GM12892 (cell line): ENCODE measurements at regions not wholly inside any gene's neighbourhood (a gene's known extent, or its start where the extent isn't known, plus 50 kb on each side); places are given as distances from the start of the nearest gene placed in this dataset.

Source experiments
- DNase-seq: peaks from one replicate; pipeline ENCODE4 v3.0.0; 2011; ENCODE audit not compliant: insufficient read length
- FAIRE-seq: peaks from 2 replicates; lab custom pipeline; 2011; peaks lifted over from hg19 to GRCh38; lab: Jason Lieb, UNC
- POLR2A ChIP-seq: IDR thresholded peaks from 2 replicates; pipeline ENCODE4 v1.6.1; 2011; ENCODE audit warnings: low read depth, low read length, control low read depth
- POLR2AphosphoS5 ChIP-seq: IDR thresholded peaks from 2 replicates; pipeline ENCODE4 v1.6.1; 2011; ENCODE audit warnings: low read depth, low read length, control low read depth
- TAF1 ChIP-seq: IDR thresholded peaks from 2 replicates; pipeline ENCODE4 v1.6.1; 2011; ENCODE audit warnings: low read depth, mild to moderate bottlenecking, control low read depth, low read length, borderline replicate concordance

GRCh38 chr9:16103620-16104397, 551.0 kb downstream of the CCDC171 start:
- no peak for TF ChIP-seq POLR2A
- DNase-seq = no peak
- FAIRE-seq = no peak

- FAIRE-seq (no peak), DNase-seq (no peak)
- TF ChIP-seq POLR2A (no peak), POLR2AphosphoS5 (no peak), TAF1 (no peak)
Observed at GRCh38 chr9:16105168-16106020, 552.6 kb downstream of the CCDC171 start.

GRCh38 chr9:16106021-16106571, 553.3 kb downstream of the CCDC171 start:
- TF ChIP-seq POLR2AphosphoS5 (no peak), TAF1 (no peak), POLR2A (no peak)
- no peak for DNase-seq
- FAIRE-seq = no peak

GRCh38 chr9:16112116-16112515, 559.3 kb downstream of the CCDC171 start:
- FAIRE-seq (no peak), DNase-seq (no peak)
- TF ChIP-seq POLR2A = no peak
- no peak for TF ChIP-seq TAF1
- TF ChIP-seq POLR2AphosphoS5 = no peak

GRCh38 chr9:16115994-16116393, 563.2 kb downstream of the CCDC171 start:
- no peak for FAIRE-seq
- TF ChIP-seq POLR2AphosphoS5 (no peak), POLR2A (no peak), TAF1 (no peak)

GRCh38 chr9:16118043-16118442, 565.2 kb downstream of the CCDC171 start:
- no peak for TF ChIP-seq POLR2A
- TF ChIP-seq TAF1 = no peak
- no peak for TF ChIP-seq POLR2AphosphoS5
- no peak for FAIRE-seq

More at GRCh38 chr9:16115994-16116393, 563.2 kb downstream of the CCDC171 start:
- no peak for DNase-seq

GRCh38 chr9:16119261-16120230, 566.7 kb downstream of the CCDC171 start:
- no peak for FAIRE-seq
- DNase-seq = no peak
- TF ChIP-seq POLR2A (no peak), TAF1 (no peak), POLR2AphosphoS5 (no peak)

More at GRCh38 chr9:16118043-16118442, 565.2 kb downstream of the CCDC171 start:
- no peak for DNase-seq

- no peak for FAIRE-seq
- no peak for DNase-seq
- TF ChIP-seq POLR2AphosphoS5 (no peak), POLR2A (no peak), TAF1 (no peak)
Observed at GRCh38 chr9:16120231-16120641, 567.4 kb downstream of the CCDC171 start.

GRCh38 chr9:16120727-16121126, 567.9 kb downstream of the CCDC171 start:
- no peak for TF ChIP-seq POLR2A
- TF ChIP-seq TAF1 = no peak
- TF ChIP-seq POLR2AphosphoS5 = no peak
- DNase-seq (no peak), FAIRE-seq (no peak)

GRCh38 chr9:16121168-16121567, 568.3 kb downstream of the CCDC171 start:
- no peak for FAIRE-seq
- TF ChIP-seq TAF1 (no peak), POLR2A (no peak), POLR2AphosphoS5 (no peak)
- DNase-seq = no peak
